ENCODE measurements at regions not wholly inside any gene's neighbourhood (a gene's known extent, or its start where the extent isn't known, plus 50 kb on each side); places are given as distances from the start of the nearest gene placed in this dataset.

- no peak for DNase-seq (ENCODE audit: low read depth)
- TF ChIP-seq, protein P1, sequence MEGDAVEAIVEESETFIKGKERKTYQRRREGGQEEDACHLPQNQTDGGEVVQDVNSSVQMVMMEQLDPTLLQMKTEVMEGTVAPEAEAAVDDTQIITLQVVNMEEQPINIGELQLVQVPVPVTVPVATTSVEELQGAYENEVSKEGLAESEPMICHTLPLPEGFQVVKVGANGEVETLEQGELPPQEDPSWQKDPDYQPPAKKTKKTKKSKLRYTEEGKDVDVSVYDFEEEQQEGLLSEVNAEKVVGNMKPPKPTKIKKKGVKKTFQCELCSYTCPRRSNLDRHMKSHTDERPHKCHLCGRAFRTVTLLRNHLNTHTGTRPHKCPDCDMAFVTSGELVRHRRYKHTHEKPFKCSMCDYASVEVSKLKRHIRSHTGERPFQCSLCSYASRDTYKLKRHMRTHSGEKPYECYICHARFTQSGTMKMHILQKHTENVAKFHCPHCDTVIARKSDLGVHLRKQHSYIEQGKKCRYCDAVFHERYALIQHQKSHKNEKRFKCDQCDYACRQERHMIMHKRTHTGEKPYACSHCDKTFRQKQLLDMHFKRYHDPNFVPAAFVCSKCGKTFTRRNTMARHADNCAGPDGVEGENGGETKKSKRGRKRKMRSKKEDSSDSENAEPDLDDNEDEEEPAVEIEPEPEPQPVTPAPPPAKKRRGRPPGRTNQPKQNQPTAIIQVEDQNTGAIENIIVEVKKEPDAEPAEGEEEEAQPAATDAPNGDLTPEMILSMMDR (conservative IDR thresholded peaks at IDR 0.05; ENCODE audit: low read depth, low read length), result no peak
- H3K4me3 ChIP-seq (ENCODE audit: low read length), result no peak overlapping the region
Observed at GRCh38 chr12:108052260-108052659, 76.8 kb upstream of the WSCD2 start.

- TF ChIP-seq, protein P1 (conservative IDR thresholded peaks at IDR 0.05; ENCODE audit: low read depth, low read length), result no peak
Observed at GRCh38 chr12:108053512-108053911, 75.6 kb upstream of the WSCD2 start.

DNA sequence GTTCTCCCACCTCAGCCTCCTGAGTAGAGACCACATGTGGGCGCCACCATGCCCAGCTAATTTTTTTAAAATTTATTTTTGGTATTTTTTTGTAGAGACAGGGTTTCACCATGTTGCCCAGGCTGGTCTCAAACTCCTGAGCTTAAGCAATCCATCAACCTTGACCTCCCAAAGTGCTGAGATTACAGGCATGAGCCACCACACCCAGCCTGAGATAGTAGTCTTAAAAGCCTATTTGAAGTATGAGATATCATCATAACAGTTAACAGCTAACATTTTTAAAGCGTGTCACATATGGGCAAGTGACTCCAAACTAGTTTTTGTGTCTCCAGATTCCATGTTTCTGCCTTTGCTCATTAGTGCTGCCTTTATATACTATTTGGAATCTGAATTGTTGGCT, 74.6 kb upstream of the WSCD2 start:
- DNase-seq (ENCODE audit: low read depth), result no peak
- no peak overlapping the region for H3K4me3 ChIP-seq (ENCODE audit: low read length)
- TF ChIP-seq, protein P1 (conservative IDR thresholded peaks at IDR 0.05; ENCODE audit: low read depth, low read length), result no peak

More at GRCh38 chr12:108053512-108053911, 75.6 kb upstream of the WSCD2 start:
- no peak overlapping the region for H3K4me3 ChIP-seq (ENCODE audit: low read length)
- DNase-seq (ENCODE audit: low read depth), result no peak

DNA sequence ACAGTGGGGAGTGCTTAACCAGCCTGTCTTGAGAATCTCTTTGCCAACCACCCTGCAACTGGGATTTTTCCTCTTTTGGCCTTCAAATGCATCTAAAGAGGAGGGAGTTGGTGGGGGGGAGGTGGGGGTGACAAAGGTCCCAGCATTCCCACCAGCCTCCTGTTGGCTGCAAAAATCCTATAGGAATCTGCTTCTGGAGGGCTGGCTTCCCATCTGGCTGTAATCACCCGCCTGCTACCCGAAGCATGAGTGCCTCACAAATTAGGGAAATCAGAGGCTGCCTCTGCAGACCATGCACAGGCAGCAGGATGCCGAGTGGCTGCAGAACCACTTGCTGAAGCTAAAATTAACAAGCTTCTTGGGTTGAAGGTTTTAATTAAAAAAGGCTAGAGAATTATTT, 73.9 kb upstream of the WSCD2 start:
- DNase-seq (ENCODE audit: low read depth), result no peak
- H3K4me3 ChIP-seq (ENCODE audit: low read length), result no peak overlapping the region
- TF ChIP-seq, protein P1 (conservative IDR thresholded peaks at IDR 0.05; ENCODE audit: low read depth, low read length), result no peak

GRCh38 chr12:108060067-108060466, 69.0 kb upstream of the WSCD2 start:
- H3K4me3 ChIP-seq (ENCODE audit: low read length), result no peak overlapping the region
- DNase-seq (ENCODE audit: low read depth), result no peak
- TF ChIP-seq, protein P1 (conservative IDR thresholded peaks at IDR 0.05; ENCODE audit: low read depth, low read length), result no peak

DNA sequence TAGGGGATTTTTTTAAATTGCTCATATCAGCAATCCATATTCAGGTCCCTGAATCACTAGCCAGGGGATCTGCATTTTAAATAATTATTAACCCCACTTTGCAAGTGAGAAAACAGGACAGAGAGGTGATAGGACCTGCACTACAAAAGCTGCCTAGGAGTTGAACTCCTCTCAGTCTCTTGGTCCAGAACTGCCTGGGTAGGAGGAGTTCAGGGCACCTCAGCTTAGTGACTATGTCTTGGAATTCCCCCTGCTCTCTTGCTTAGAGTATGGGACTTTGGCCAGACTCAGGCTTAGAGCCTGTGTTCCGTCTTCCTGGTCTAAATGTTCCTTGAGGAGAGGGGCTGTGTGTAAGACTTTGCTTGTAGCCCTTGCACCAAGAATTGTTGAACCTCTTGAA, 68.2 kb upstream of the WSCD2 start:
- H3K4me3 ChIP-seq (ENCODE audit: low read length), result no peak overlapping the region
- no peak for DNase-seq (ENCODE audit: low read depth)
- TF ChIP-seq, protein P1 (conservative IDR thresholded peaks at IDR 0.05; ENCODE audit: low read depth, low read length), result no peak

DNA sequence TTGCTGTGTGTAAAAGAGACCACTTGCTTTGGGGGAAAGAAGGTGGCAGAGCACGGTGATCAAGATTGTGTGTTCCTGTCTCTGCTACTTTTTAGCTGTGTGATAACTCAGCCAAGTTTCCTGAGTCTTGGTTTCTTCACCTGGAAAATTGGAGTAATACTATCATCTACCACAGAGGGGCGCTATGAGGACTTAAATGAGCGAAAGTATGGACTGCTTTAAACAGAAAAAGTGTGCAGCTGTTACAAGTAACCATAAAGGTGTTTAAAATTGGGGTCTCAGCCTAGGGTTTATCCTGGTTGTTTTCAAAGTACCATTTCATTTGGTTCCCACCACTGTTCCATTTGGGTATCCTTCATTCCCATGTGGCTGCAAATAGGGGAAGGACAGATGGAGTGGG, 65.9 kb upstream of the WSCD2 start:
- no peak for DNase-seq (ENCODE audit: low read depth)
- TF ChIP-seq, protein P1 (conservative IDR thresholded peaks at IDR 0.05; ENCODE audit: low read depth, low read length), result peak; percentile 16
- H3K4me3 ChIP-seq (ENCODE audit: low read length), result no peak overlapping the region
